Loucy (cell line): ENCODE measurements at regions not wholly inside any gene's neighbourhood (a gene's known extent, or its start where the extent isn't known, plus 50 kb on each side); places are given as distances from the start of the nearest gene placed in this dataset.
"Not testable (repeated sequence)": the region's sequence is repeated elsewhere in the genome, so short reads cannot be mapped to it uniquely, and the experiment has no call there.

ENCODE experiments used
- H2AFZ ChIP-seq: fragments of 200-600 bp; sonication (generic); 2 replicates; pipeline ENCODE4 v1.6.0; 2016; ENCODE audit warnings: antibody characterized with exemption, mild to moderate bottlenecking, low read length, moderate library complexity
- H3F3A ChIP-seq: fragments of 200-600 bp; 2 replicates; pipeline ENCODE4 v1.6.0; 2016; ENCODE audit warnings: antibody characterized with exemption, low read depth, mild to moderate bottlenecking
- H3K27me3 ChIP-seq: fragments of 200-600 bp; sonication (generic); 2 replicates; pipeline ENCODE4 v1.6.1; 2014; ENCODE audit warnings: low read length, mild to moderate bottlenecking; ENCODE audit not compliant: insufficient read depth, poor library complexity, severe bottlenecking
- H3K36me3 ChIP-seq: fragments of 200-600 bp; sonication (generic); 2 replicates; pipeline ENCODE4 v1.6.1; 2016; ENCODE audit warnings: low read length; ENCODE audit not compliant: insufficient read depth
- H3K4me1 ChIP-seq: fragments of 200-600 bp; sonication (generic); 2 replicates; pipeline ENCODE4 v1.5.1; 2014; ENCODE audit warnings: low read length, mild to moderate bottlenecking; ENCODE audit not compliant: insufficient read depth, poor library complexity, severe bottlenecking
- H3K4me2 ChIP-seq: fragments of 200-600 bp; sonication (generic); 2 replicates; pipeline ENCODE4 v1.6.0; 2014; ENCODE audit warnings: antibody characterized with exemption, low read length, low read depth, mild to moderate bottlenecking; ENCODE audit not compliant: poor library complexity, severe bottlenecking
- H3K4me3 ChIP-seq: fragments of 200-600 bp; sonication (generic); 2 replicates; pipeline ENCODE4 v1.5.1; 2014; ENCODE audit warnings: low read length, mild to moderate bottlenecking, mixed read lengths; ENCODE audit not compliant: poor library complexity, severe bottlenecking
- H3K79me2 ChIP-seq: fragments of 200-600 bp; sonication (generic); 2 replicates; pipeline ENCODE4 v1.6.1; 2014; ENCODE audit warnings: low read length; ENCODE audit not compliant: insufficient read depth
- H3K9ac ChIP-seq: fragments of 200-600 bp; sonication (generic); 2 replicates; pipeline ENCODE4 v1.6.0; 2014; ENCODE audit warnings: mild to moderate bottlenecking, low read depth, low read length, moderate library complexity; ENCODE audit not compliant: poor library complexity, severe bottlenecking
- H3K9me2 ChIP-seq: fragments of 200-600 bp; sonication (generic); replicated peaks from 2 replicates; pipeline ENCODE4 v1.6.1; 2016; ENCODE audit warnings: low read depth, low read length, mixed read lengths
- H3K9me3 ChIP-seq: fragments of 200-600 bp; sonication (generic); 2 replicates; pipeline ENCODE4 v1.6.1; 2014; ENCODE audit warnings: mild to moderate bottlenecking, antibody characterized with exemption, low read length, low read depth; ENCODE audit not compliant: insufficient read depth
- H4K20me1 ChIP-seq: fragments of 200-600 bp; sonication (generic); 2 replicates; pipeline ENCODE4 v1.6.0; 2014; ENCODE audit warnings: antibody characterized with exemption, low read length, mild to moderate bottlenecking; ENCODE audit not compliant: insufficient read depth, poor library complexity, severe bottlenecking
- EZH2phosphoT487 ChIP-seq: fragments of 200-600 bp; IDR thresholded peaks from 2 replicates; pipeline ENCODE4 v1.6.1; 2018; ENCODE audit warnings: antibody characterized with exemption, mild to moderate bottlenecking, moderate library complexity, borderline replicate concordance
- TF ChIP-seq, protein P1 (sequence below): fragments of 200-600 bp; sonication (generic); conservative IDR thresholded peaks from 2 replicates; pipeline ENCODE4 v1.5.1; 2014; ENCODE audit warnings: mild to moderate bottlenecking, antibody characterized with exemption, low read length

DNA sequence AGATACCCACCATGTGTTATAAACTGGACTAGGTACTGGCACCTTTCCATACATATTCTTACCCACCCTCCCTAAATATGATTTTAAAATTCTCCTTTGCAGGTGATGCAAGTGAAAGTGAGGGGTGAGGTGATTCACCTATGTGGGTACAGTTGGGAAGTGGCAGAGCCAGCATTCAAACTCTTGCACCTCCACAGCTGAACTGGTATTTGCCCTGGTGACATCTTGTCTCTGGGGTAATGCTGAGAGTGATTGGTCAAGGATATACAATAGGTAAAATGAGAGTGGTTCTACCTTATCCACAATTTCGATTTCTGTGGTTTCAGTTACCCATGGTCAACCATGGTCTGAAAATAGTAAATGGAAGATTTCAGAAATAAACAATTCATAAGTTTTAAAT, 288.2 kb downstream of the MIAT start:
- Histone ChIP-seq H3K9me2 (no peaks in the 10 kb centered on the region), H3K4me1 (no peaks in the 10 kb centered on the region), H3F3A (no peaks in the 10 kb centered on the region), H3K9ac (no peak overlapping the region), H3K9me3 (no peaks in the 10 kb centered on the region), H4K20me1 (no peaks in the 10 kb centered on the region), H3K36me3 (no peaks in the 10 kb centered on the region), H3K79me2 (no peaks in the 10 kb centered on the region), H3K27me3 (no peaks in the 10 kb centered on the region), H3K4me2 (no peak overlapping the region), H2AFZ (no peak overlapping the region), H3K4me3 (no peak overlapping the region)
- TF ChIP-seq, protein P1, sequence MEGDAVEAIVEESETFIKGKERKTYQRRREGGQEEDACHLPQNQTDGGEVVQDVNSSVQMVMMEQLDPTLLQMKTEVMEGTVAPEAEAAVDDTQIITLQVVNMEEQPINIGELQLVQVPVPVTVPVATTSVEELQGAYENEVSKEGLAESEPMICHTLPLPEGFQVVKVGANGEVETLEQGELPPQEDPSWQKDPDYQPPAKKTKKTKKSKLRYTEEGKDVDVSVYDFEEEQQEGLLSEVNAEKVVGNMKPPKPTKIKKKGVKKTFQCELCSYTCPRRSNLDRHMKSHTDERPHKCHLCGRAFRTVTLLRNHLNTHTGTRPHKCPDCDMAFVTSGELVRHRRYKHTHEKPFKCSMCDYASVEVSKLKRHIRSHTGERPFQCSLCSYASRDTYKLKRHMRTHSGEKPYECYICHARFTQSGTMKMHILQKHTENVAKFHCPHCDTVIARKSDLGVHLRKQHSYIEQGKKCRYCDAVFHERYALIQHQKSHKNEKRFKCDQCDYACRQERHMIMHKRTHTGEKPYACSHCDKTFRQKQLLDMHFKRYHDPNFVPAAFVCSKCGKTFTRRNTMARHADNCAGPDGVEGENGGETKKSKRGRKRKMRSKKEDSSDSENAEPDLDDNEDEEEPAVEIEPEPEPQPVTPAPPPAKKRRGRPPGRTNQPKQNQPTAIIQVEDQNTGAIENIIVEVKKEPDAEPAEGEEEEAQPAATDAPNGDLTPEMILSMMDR, result no peak
- no peak for TF ChIP-seq EZH2phosphoT487

DNA sequence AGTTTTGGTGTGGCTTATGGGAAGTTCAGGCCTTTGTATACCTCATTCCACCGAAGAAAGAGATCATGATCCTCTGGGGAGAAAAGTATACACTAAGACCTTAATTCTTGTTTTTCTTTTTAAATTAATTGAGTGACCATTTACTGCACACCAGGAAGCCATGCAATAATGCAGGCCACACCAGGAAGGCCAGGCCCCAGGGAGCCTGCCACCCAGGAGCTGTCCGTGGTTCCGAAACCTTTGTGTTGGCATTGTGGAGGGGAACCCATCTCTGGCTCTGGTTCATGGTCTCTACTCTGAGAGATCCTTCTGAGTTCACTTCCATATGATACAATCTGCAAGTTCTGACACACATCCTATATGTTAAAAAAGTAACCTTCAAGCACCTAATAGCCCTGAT, 291.8 kb downstream of the MIAT start:
- Histone ChIP-seq H2AFZ (no peak overlapping the region), H3K27me3 (no peaks in the 10 kb centered on the region), H3K79me2 (no peaks in the 10 kb centered on the region), H3F3A (no peaks in the 10 kb centered on the region), H3K4me1 (no peaks in the 10 kb centered on the region), H3K9ac (no peak overlapping the region), H4K20me1 (no peaks in the 10 kb centered on the region), H3K9me2 (no peaks in the 10 kb centered on the region), H3K4me2 (no peak overlapping the region), H3K4me3 (no peak overlapping the region), H3K9me3 (no peaks in the 10 kb centered on the region), H3K36me3 (no peaks in the 10 kb centered on the region)
- no peak for TF ChIP-seq EZH2phosphoT487

DNA sequence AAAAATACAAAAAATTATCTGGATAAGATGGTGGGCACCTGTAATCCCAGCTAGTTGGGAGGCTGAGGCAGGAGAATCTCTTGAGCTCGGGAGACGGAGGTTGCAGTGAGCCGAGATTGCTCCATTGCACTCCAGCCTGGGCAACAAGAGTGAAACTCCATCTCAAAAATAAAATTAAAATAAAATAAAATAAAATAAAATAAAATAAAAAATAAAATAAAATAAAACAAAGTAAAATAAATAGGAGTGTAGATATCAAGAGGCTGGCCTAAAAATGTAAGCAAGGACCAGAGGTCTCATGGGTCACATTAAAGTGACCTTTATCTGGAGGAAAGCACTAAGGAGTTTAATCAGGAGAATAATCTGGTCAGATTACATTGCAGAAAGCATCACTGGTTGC, 293.8 kb downstream of the MIAT start:
- not testable (repeated sequence) for H3K4me2 ChIP-seq, H3K4me3 ChIP-seq, H4K20me1 ChIP-seq, H3K9me2 ChIP-seq, H3K27me3 ChIP-seq, H3K9me3 ChIP-seq, H2AFZ ChIP-seq, H3K79me2 ChIP-seq, H3K36me3 ChIP-seq, H3K4me1 ChIP-seq, H3K9ac ChIP-seq, H3F3A ChIP-seq

DNA sequence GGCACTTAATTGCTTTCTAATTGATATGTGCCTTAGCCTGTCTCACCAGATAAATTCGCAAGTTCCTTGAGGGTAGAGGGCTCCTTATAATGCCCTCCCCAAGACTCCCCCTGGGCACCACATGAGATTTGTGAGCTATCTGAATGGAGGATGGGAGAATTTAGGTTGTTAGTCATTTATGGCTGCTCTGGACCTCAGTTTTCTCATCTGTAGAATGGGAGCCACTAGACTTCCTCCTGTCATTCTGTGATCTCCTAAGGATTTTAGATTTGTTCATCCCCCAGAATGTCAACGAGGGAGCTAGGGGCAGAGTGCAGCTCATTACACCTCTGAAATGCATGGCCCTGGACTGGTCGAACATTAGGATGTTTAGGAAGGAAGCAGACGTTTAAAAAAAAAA, 294.6 kb downstream of the MIAT start:
- Histone ChIP-seq H3F3A (no peaks in the 10 kb centered on the region), H3K4me3 (no peak overlapping the region), H2AFZ (no peak overlapping the region), H3K9me3 (no peaks in the 10 kb centered on the region), H3K4me1 (no peaks in the 10 kb centered on the region), H3K9me2 (no peaks in the 10 kb centered on the region), H3K9ac (no peak overlapping the region), H3K4me2 (no peak overlapping the region), H3K79me2 (no peaks in the 10 kb centered on the region), H4K20me1 (no peaks in the 10 kb centered on the region), H3K36me3 (no peaks in the 10 kb centered on the region), H3K27me3 (no peaks in the 10 kb centered on the region)
- TF ChIP-seq EZH2phosphoT487, result no peak
- TF ChIP-seq, protein P1, result no peak
